ENCODE measurements at regions not wholly inside any gene's neighbourhood (a gene's known extent, or its start where the extent isn't known, plus 50 kb on each side); places are given as distances from the start of the nearest gene placed in this dataset.

- DNase-seq (ENCODE audit: low read depth in 3 of 3, low spot score in 2 of 3): peak; percentile 53 to 56 (median 55)
These were observed 51.9 kb upstream of the TSPAN11 start for GRCh38 chr12:30874455-30875321.

GRCh38 chr12:30870491-30871265 is 55.9 kb upstream of the TSPAN11 start:
- no peak for DNase-seq (ENCODE audit: low read depth in 3 of 3, low spot score in 2 of 3)

- DNase-seq (ENCODE audit: low read depth in 3 of 3, low spot score in 2 of 3): no peak
These were observed 59.1 kb upstream of the TSPAN11 start for GRCh38 chr12:30867415-30867814.

- DNase-seq (ENCODE audit: low read depth in 3 of 3, low spot score in 2 of 3): no peak
These were observed 60.3 kb upstream of the TSPAN11 start for GRCh38 chr12:30866256-30866655.

GRCh38 chr12:30863839-30864238 is 62.7 kb upstream of the TSPAN11 start:
- no peak for DNase-seq (ENCODE audit: low read depth in 3 of 3, low spot score in 2 of 3)

- DNase-seq (ENCODE audit: low read depth in 3 of 3, low spot score in 2 of 3): no peak
These were observed 64.1 kb upstream of the TSPAN11 start for GRCh38 chr12:30862486-30862885.

- no peak for DNase-seq (ENCODE audit: low read depth in 3 of 3, low spot score in 2 of 3)
These were observed 67.3 kb upstream of the TSPAN11 start for GRCh38 chr12:30859226-30859625.

- no peak for DNase-seq (ENCODE audit: low read depth in 3 of 3, low spot score in 2 of 3)
These were observed 68.1 kb upstream of the TSPAN11 start for GRCh38 chr12:30858471-30858870.

- DNase-seq (ENCODE audit: low read depth in 3 of 3, low spot score in 2 of 3): no peak
These were observed 72.9 kb upstream of the TSPAN11 start for GRCh38 chr12:30853561-30854133.

- no peak for DNase-seq (ENCODE audit: low read depth in 3 of 3, low spot score in 2 of 3)
These were observed 75.9 kb upstream of the TSPAN11 start for GRCh38 chr12:30850684-30851083.

- peak in 2 of 3 donors; percentile 7 to 12 for DNase-seq (ENCODE audit: low read depth in 3 of 3, low spot score in 2 of 3)
These were observed 79.3 kb upstream of the TSPAN11 start for GRCh38 chr12:30847259-30847658.

GRCh38 chr12:30846776-30847175 is 79.8 kb upstream of the TSPAN11 start:
- DNase-seq (ENCODE audit: low read depth in 3 of 3, low spot score in 2 of 3): no peak

- DNase-seq (ENCODE audit: low read depth in 3 of 3, low spot score in 2 of 3): no peak
These were observed 80.9 kb upstream of the TSPAN11 start for GRCh38 chr12:30845676-30846075.

GRCh38 chr12:30843211-30843610 is 83.3 kb upstream of the TSPAN11 start:
- DNase-seq (ENCODE audit: low read depth in 3 of 3, low spot score in 2 of 3): no peak

- no peak for DNase-seq (ENCODE audit: low read depth in 3 of 3, low spot score in 2 of 3)
These were observed 85.8 kb upstream of the TSPAN11 start for GRCh38 chr12:30840715-30841114.

- DNase-seq (ENCODE audit: low read depth in 3 of 3, low spot score in 2 of 3): no peak
These were observed 85.0 kb upstream of the CAPRIN2 start for GRCh38 chr12:30839643-30840220.

GRCh38 chr12:30837595-30837994 is 82.8 kb upstream of the CAPRIN2 start:
- no peak for DNase-seq (ENCODE audit: low read depth in 3 of 3, low spot score in 2 of 3)

- DNase-seq (ENCODE audit: low read depth in 3 of 3, low spot score in 2 of 3): no peak
These were observed 82.1 kb upstream of the CAPRIN2 start for GRCh38 chr12:30836656-30837445.

GRCh38 chr12:30835216-30835615 is 80.5 kb upstream of the CAPRIN2 start:
- DNase-seq (ENCODE audit: low read depth in 3 of 3, low spot score in 2 of 3): no peak

GRCh38 chr12:30830751-30831150 is 76.0 kb upstream of the CAPRIN2 start:
- no peak for DNase-seq (ENCODE audit: low read depth in 3 of 3, low spot score in 2 of 3)
